ENCODE measurements at regions not wholly inside any gene's neighbourhood (a gene's known extent, or its start where the extent isn't known, plus 50 kb on each side); places are given as distances from the start of the nearest gene placed in this dataset.
"Not testable (repeated sequence)": the region's sequence is repeated elsewhere in the genome, so short reads cannot be mapped to it uniquely, and the experiment has no call there.

DNA sequence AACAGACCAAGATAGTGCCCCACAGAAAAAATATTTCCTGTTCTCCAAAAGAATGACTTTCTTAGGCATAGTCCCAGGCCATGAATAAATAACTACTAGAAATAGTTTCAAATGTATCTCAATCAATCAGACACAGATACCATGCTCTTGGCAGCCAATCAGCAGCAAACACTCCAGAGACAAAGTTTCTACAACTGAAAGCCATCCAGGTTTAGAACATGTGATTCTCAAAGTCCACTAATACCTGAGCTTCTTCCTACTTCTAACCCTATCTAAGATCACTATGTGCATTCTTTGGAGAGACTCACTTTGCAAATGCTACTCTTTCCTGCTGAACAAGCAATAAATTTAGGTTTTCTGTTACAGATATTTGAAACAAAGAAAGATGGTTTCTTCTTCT lies 425.8 kb upstream of the GRIN3A start:
- in situ Hi-C loops (cut with MboI; ENCODE audit: low pct_unique_long_range_greater_than_20kb, low sequenced_read_pairs, unreplicated experiment), result no loop called here
- TF ChIP-seq, protein P1, sequence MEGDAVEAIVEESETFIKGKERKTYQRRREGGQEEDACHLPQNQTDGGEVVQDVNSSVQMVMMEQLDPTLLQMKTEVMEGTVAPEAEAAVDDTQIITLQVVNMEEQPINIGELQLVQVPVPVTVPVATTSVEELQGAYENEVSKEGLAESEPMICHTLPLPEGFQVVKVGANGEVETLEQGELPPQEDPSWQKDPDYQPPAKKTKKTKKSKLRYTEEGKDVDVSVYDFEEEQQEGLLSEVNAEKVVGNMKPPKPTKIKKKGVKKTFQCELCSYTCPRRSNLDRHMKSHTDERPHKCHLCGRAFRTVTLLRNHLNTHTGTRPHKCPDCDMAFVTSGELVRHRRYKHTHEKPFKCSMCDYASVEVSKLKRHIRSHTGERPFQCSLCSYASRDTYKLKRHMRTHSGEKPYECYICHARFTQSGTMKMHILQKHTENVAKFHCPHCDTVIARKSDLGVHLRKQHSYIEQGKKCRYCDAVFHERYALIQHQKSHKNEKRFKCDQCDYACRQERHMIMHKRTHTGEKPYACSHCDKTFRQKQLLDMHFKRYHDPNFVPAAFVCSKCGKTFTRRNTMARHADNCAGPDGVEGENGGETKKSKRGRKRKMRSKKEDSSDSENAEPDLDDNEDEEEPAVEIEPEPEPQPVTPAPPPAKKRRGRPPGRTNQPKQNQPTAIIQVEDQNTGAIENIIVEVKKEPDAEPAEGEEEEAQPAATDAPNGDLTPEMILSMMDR (IDR thresholded peaks at IDR 0.05; ENCODE audit: extremely low read depth, insufficient read depth, missing control alignments), result no peak
- no peak for DNase-seq (ENCODE audit: low spot score)

DNA sequence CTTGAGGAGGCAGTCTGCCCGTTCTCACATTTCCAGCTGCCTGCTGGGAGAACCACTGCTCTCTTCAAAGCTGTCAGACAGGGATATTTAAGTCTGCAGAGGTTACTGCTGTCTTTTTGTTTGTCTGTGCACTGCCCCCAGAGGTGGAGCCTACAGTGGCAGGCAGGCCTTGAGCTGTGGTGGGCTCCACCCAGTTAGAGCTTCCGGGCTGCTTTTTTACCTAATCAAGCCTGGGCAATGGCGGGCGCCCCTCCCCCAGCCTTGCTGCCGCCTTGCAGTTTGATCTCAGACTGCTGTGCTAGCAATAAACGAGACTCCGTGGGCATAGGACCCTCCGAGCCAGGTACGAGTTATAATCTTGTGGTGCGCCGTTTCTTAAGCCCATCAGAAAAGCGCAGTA lies 414.6 kb upstream of the GRIN3A start:
- DNase-seq (ENCODE audit: low spot score); in situ Hi-C loops (cut with MboI; ENCODE audit: low pct_unique_long_range_greater_than_20kb, low sequenced_read_pairs, unreplicated experiment): not testable (repeated sequence)

DNA sequence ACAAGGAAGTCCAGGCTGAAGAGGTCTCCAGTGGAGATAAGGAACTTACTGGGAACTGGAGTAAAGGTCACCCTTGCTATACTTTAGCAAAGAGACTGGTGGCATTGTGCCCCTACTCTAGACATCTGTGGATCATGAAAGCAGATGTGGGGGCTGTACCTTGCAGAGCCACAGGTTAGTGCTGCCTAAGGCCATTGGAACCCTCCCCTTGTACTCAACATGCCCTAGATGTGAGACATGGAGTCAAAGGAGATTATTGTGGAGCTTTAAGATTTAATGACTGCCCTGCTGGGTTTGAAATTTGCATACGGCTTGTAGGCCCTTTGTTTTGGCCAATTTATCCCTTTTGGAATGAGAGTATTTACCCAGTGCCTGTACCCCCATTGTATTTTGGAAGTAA lies 397.3 kb upstream of the GRIN3A start:
- TF ChIP-seq, protein P1 (IDR thresholded peaks at IDR 0.05; ENCODE audit: extremely low read depth, insufficient read depth, missing control alignments), result no peak
- no peak for DNase-seq (ENCODE audit: low spot score)
- in situ Hi-C loops (cut with MboI; ENCODE audit: low pct_unique_long_range_greater_than_20kb, low sequenced_read_pairs, unreplicated experiment), result no loop called here

DNA sequence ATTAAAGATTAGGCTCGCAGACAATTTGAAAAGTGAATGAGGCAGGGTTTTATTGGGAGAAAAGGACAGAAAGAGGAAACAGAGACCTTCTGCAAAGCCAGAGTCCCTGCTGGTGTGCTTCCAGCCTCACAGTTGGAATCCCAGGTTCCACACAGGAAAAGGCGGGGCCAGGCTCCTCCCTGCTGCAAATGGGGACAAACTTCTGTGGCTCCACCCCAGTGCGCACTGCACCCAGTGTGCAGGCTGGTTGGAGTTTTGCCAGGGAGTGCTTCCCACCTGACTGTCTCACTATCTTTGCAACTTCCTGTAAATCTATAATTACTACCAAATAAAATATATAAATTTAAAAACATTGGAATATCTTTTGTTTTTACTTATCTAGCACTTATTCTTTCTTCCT lies 386.0 kb upstream of the GRIN3A start:
- TF ChIP-seq, protein P1 (IDR thresholded peaks at IDR 0.05; ENCODE audit: extremely low read depth, insufficient read depth, missing control alignments), result no peak
- no peak for DNase-seq (ENCODE audit: low spot score)
- in situ Hi-C loops (cut with MboI; ENCODE audit: low pct_unique_long_range_greater_than_20kb, low sequenced_read_pairs, unreplicated experiment), result no loop called here

DNA sequence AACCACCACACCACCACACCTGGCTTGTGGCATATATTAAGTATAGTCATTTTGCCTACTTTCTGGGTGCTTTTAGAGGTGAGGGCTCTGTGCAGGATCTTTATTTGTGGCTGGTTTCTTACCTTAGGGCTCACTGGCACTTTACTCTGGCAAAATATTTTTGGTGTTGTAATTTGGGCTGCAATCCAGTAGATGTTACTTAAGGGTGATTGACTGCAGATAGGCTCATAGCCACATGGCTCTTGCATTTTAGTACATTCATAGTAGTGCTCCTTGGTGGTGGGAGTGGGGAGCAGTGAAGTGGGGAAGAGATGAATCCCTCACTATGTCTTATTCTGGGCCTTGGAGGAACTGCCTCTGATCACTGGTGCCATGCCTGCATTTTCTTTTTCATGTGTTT lies 376.1 kb upstream of the GRIN3A start:
- DNase-seq (ENCODE audit: low spot score), result no peak
- TF ChIP-seq, protein P1 (IDR thresholded peaks at IDR 0.05; ENCODE audit: extremely low read depth, insufficient read depth, missing control alignments), result no peak
- in situ Hi-C loops (cut with MboI; ENCODE audit: low pct_unique_long_range_greater_than_20kb, low sequenced_read_pairs, unreplicated experiment), result no loop called here

DNA sequence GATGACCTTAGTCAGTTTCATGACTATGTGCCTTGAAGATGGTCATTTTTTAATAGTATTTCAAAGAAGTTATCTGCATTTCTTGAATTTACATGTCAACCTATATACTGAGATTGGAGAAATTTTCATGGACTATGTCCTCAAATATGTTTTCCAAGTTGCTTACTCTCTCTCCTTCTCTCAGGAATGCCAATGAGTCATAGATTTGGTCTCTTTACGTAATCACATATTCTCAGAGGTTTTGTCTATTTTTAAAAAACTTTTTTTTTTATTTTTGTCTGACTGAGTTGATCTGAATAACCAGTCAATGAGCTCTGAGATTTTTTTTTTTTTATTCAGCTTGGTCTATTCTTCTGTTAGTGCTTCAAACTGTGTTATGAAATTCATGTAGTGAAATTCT lies 374.7 kb upstream of the GRIN3A start:
- no peak for DNase-seq (ENCODE audit: low spot score)
- TF ChIP-seq, protein P1 (IDR thresholded peaks at IDR 0.05; ENCODE audit: extremely low read depth, insufficient read depth, missing control alignments), result no peak
- in situ Hi-C loops (cut with MboI; ENCODE audit: low pct_unique_long_range_greater_than_20kb, low sequenced_read_pairs, unreplicated experiment), result no loop called here

DNA sequence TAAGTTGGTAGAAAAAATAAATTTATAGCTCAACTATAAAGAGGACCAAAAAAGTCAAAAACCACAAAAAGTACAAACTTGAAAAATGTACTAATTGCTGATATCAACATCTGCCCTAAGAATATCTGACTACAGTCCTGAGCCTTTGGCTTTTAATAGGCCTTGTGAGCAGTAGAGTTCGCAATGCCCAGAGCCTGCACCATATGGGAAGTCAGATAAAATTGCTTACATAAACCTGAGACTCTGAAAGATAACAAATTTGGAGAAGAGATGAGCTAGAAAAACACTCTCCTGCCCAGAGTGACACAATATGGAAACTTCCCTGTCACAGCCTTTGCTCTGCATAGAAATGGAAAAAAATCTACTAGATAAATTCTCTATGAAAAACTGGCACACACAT lies 368.0 kb upstream of the GRIN3A start:
- in situ Hi-C loops (cut with MboI; ENCODE audit: low pct_unique_long_range_greater_than_20kb, low sequenced_read_pairs, unreplicated experiment), result no loop called here
- TF ChIP-seq, protein P1 (IDR thresholded peaks at IDR 0.05; ENCODE audit: extremely low read depth, insufficient read depth, missing control alignments), result no peak
- DNase-seq (ENCODE audit: low spot score), result no peak

Measured in GM13977 (cell line).